ENCODE measurements at regions not wholly inside any gene's neighbourhood (a gene's known extent, or its start where the extent isn't known, plus 50 kb on each side); places are given as distances from the start of the nearest gene placed in this dataset.
"Not testable (repeated sequence)": the region's sequence is repeated elsewhere in the genome, so short reads cannot be mapped to it uniquely, and the experiment has no call there.

- DNase-seq: no peak
Measured at GRCh38 chr12:131425112-131426075, 285.5 kb upstream of the SFSWAP start.

GRCh38 chr12:131428091-131428685 is 282.7 kb upstream of the SFSWAP start:
- no peak for DNase-seq

GRCh38 chr12:131429221-131429620 is 281.7 kb upstream of the SFSWAP start:
- not testable (repeated sequence) for DNase-seq

- DNase-seq: not testable (repeated sequence)
Measured at GRCh38 chr12:131429697-131430096, 281.2 kb upstream of the SFSWAP start.

- no peak for DNase-seq
Measured at GRCh38 chr12:131430158-131430742, 280.6 kb upstream of the SFSWAP start.

GRCh38 chr12:131431126-131431655 is 279.7 kb upstream of the SFSWAP start:
- DNase-seq: not testable (repeated sequence)

DNA sequence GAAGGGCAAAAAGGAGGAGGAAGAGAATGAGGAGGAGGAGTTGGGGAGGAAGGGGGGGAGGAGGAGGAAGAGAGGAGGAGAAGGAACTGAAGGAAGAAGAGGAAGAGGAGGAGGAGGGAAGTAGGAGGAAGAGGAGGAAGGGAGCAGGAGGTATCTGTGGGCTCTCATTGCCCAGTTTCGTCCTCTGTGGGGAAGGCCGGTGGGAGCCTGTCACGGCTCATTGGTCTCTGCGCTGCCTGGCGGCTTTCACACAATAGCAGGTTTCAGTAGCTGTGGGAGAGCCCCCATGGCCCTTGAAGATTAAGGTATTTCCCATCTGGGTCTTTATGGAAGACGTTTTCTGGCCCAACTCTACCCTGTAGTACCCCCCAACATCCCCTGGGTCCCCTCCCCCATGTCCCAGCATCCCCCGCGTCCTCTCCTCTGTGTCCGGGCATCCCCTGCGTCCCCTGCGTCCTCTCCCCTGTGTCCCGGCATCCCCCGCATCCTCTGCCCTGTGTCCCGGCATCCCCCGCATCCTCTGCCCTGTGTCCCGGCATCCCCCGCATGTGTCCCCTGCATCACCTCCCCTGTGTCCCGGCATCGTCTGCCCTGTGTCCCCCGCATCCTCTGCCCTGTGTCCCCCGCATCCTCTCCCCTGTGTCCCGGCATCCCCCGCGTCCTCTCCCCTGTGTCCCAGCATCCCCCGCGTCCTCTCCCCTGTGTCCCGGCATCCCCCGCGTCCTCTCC is 278.2 kb upstream of the SFSWAP start:
- no peak for DNase-seq

DNA sequence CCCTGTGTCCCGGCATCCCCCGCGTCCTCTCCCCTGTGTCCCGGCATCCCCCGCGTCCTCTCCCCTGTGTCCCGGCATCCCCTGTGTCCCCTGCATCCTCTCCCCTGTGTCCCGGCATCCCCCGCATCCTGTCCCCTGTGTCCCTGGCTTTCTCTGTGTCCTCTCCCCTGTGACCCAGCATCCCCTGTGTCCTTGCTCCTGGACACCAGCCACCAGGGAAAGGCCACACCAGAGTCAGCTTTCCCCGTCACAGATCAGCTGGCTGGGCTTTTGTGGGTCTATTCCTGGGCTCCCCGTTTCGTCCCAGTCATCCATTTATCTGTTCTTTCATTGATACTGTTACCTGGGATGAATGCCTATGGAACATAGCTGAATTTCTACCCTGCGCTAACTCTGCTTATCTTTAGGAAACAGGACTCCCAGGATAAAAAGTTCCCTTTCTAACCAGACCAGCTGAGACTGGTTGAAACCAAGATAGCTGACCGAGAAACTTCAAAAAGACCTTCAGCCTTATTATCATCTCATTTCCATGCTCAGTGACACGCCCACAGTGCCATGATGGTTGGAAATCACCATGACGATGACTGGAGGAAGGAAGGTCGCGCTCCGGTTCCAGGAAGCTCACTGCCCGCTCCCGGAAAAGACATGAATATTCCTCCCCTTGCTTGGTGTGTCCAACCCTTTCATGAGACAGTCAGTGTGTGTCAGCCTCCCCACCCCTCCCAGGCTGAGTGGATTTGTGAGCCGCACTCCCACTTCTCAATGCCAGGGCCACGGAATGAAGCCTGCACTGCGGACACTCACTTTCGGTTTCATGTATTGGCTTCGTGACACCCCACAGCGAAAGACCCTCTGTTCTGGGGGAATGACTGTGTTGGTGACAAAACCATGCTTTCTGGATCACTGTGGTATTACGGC is 276.4 kb upstream of the SFSWAP start:
- no peak for DNase-seq

DNA sequence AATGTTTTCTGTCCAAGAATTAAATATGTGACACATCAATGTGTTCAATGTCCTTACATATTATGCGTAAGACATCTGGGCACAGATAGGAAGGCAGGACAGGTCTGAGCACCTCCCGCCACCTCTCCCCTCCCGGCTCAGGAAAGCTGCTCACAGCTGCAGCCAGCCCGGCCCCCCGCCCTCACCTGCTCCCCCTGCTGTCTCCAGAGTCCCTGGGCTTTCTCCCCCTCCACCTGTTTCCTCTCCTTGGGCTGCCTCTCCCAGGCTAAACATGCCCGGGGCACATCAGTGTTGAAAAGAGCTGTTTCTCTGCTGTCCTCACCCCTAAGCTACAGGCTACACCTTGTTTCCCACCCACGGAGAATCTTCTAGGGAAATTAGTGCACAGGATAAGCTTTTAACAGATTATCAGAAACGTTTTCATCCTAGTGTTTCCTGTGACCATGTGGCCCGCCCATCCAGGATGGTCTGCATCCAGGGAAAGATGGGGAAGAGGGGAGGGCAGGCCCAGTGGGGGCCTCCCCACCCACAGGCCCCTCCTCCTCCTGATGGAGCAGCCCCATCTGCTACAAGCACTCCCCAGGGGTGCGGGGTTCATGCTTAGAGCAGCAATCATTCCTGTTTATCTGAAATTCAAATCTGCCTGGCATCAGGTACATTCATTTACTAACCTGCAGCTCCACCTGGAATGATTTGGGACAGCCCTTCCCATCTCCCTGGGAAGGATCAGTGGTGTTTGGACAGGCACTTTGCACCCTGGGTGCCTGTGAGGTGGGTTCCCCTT is 273.8 kb upstream of the SFSWAP start:
- no peak for DNase-seq

DNA sequence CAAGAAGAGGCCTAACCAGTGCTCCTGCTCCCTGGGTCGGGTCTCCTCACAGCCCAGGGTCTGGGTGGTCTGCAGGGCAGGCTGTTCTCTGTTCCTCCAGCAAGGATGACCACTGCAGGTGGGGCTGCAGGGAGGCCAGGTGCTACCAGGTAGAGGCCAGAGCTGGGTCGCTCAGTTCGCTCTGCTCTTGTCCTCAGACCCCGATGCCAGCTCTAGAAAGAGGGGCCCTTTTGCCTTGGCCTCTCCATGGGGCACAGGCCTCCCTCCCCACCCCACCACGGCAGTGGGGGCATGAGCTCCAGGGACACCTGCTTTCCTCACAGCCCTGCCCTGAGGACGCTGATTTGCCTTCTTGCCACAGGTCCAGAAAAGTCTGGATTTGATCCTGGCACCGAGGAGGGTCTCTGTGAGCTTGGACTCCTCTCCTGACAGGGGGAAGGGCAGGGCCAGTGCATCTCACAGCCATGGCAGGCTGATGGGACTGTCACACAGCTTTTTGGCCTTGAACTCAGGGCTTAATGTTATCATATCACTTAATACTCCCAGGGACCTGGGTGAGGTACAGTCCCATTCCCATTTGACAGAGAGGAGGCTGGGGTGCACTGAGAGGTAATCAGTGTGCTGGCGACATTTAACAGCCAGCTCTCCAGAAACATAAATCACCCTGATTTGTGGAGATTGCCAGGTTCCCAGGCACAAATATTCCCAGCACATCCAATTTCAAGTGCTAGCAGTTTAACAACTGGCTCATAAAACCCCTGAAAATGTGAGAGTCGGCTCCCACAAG is 273.0 kb upstream of the SFSWAP start:
- DNase-seq: no peak

DNA sequence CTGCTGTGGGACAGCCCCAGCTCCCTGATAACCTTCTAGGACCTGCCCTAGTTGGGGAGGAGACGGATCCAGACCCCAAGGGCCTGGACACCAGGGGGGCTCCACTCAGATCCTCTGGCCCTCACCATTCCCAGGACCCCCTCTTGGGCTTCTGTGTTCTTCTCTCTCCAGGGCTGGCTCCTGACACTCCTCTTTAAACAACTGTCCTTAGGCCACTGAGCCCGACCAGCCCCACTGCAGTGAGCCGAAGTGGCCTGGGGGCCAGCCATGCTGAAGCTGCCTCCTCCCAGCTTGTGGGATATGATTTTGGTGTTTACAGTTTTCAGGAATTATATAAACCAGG is 272.4 kb upstream of the SFSWAP start:
- DNase-seq: not testable (repeated sequence)

GRCh38 chr12:131438881-131439280 is 272.0 kb upstream of the SFSWAP start:
- DNase-seq: no peak

DNA sequence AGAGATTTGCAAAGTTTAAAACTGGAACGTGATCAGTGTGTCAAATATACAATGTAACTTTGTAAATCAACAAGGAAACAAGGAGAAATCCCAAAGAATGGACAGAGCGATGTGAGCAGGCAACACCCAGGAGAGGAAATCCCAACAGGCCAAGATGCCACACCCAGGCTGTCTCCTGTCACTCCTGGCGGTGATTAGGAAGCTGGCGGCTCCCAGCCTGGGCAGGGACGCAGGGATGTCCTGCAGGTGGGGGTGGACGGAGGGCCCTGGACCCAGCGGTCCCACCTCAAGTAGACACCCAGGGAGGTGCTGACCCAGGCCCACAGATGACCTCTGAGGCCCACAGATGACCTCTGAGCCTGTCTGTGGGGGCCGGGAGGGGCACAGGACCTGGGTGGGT is 271.1 kb upstream of the SFSWAP start:
- DNase-seq: not testable (repeated sequence)

DNA sequence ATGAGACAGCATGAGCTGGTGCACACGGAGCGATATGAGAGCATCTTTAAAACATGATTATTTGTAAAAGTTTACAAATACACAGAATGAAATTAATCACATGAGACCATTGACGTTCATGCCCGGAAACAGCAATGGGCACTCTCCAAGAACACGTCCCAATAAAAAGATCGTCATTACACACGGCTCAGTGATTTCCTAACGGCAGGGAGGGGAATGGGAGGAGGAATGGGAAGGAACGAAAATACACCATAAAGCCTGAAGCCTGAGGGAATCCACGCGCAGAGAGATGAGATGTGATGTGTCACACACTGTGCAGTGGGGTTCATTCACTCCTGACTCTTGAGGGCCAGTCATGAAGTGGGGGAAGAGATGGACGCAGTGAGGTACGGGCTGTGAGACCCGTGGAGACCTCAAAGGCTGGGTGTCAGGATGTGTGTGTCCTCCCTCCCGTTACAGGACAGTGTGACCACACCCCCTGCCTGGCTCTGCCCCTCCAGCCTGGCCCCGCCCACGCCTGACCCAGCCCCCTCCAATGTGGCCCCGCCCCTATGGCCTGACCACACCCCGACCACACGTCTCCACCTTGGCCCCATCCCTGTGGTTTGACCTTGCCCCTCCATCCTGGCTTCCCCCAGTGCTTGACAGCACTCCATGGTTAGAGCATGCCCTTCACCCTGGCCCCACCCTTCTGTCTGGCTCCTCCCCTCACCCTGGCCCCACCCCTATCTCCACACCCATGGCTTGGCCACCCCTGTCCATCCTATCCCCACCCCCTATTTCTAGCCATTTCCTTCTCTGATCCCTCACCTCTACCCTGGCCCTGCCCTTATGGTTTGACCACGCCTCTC is 270.5 kb upstream of the SFSWAP start:
- not testable (repeated sequence) for DNase-seq

- no peak for DNase-seq
Measured at GRCh38 chr12:131441060-131441396, 269.9 kb upstream of the SFSWAP start.

DNA sequence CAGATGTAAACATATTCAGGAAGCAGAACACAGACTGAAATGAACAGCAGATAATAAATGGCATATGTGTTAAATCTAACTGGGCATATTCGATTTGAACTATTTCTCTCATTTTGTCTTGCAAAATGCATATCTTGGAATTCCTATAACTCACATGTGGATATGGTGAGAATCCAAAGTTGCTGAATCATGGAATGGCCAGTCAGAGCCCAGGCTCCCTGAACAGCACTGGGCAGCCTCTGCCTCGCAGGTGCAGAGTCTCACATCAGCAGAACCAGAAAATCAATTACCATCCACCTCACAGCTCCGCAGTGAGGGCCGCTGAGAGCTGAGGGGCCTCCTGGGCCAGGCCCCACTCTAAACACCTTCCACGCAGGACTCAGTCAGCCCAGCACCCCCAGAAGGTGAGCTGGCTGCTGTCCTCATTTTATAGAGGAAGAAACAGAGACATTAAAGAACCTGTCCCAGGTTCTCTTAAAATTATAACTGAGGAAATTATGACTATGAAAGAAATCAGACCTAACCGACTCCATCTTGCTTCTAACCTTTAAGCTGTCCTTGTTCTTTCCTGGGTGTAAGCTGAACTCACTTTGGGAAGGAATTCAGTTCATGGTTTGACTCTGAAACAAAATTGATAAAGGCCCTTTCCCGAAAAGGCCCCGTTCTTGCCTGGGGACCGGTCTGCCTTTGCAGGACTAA is 269.1 kb upstream of the SFSWAP start:
- no peak for DNase-seq

GRCh38 chr12:131442337-131442918 is 268.5 kb upstream of the SFSWAP start:
- DNase-seq: no peak

All from effector CD4-positive, alpha-beta T cell (primary cell).